B cell (primary cell): ENCODE measurements at regions not wholly inside any gene's neighbourhood (a gene's known extent, or its start where the extent isn't known, plus 50 kb on each side); places are given as distances from the start of the nearest gene placed in this dataset.

Source experiments
- CTCF ChIP-seq: fragments of 200-600 bp; IDR thresholded peaks from one replicate; pipeline ENCODE4 v1.8.0; 2022; ENCODE audit warnings: antibody characterized with exemption, mild to moderate bottlenecking
- EZH2 ChIP-seq: IDR thresholded peaks from 2 replicates; pipeline ENCODE4 v1.6.1; 2012; ENCODE audit warnings: borderline replicate concordance, low read depth, mild to moderate bottlenecking, moderate library complexity, low read length; ENCODE audit not compliant: insufficient read depth, poor library complexity, severe bottlenecking

- TF ChIP-seq CTCF = no peak
- TF ChIP-seq EZH2 = no peak
Observed at GRCh38 chr3:30353711-30354467, 252.5 kb upstream of the TGFBR2 start.
